ENCODE measurements at regions not wholly inside any gene's neighbourhood (a gene's known extent, or its start where the extent isn't known, plus 50 kb on each side); places are given as distances from the start of the nearest gene placed in this dataset.

- no peaks in the 10 kb centered on the region for H3K36me3 ChIP-seq
- no peaks in the 10 kb centered on the region for H3K9me3 ChIP-seq
- no peak overlapping the region for H3K4me3 ChIP-seq
- no peaks in the 10 kb centered on the region for H3K4me1 ChIP-seq
- TF ChIP-seq POLR2A (IDR thresholded peaks at IDR 0.05): no peak
- no peak overlapping the region for H3K27ac ChIP-seq
- intact Hi-C loops (cut with DNase I; ENCODE audit: low total_unique reads): no loop called here
- H3K27me3 ChIP-seq: no peaks in the 10 kb centered on the region
- DNase-seq: no peak
Measured at GRCh38 chr13:109884462-109884861, 98.1 kb upstream of the IRS2 start.

- H3K27me3 ChIP-seq: no peaks in the 10 kb centered on the region
- H3K36me3 ChIP-seq: no peaks in the 10 kb centered on the region
- no peaks in the 10 kb centered on the region for H3K9me3 ChIP-seq
- TF ChIP-seq POLR2A (IDR thresholded peaks at IDR 0.05) (no peak), CTCF (IDR thresholded peaks at IDR 0.05) (no peak)
- DNase-seq: no peak
- intact Hi-C loops (cut with DNase I; ENCODE audit: low total_unique reads): no loop called here
- no peak overlapping the region for H3K4me3 ChIP-seq
- H3K27ac ChIP-seq: no peak overlapping the region
- no peaks in the 10 kb centered on the region for H3K4me1 ChIP-seq
Measured at GRCh38 chr13:109883181-109884180, 97.1 kb upstream of the IRS2 start.

- intact Hi-C loops (cut with DNase I; ENCODE audit: low total_unique reads): no loop called here
- Histone ChIP-seq H3K27ac (no peak overlapping the region), H3K4me1 (no peaks in the 10 kb centered on the region), H3K36me3 (no peaks in the 10 kb centered on the region), H3K27me3 (no peaks in the 10 kb centered on the region), H3K9me3 (no peaks in the 10 kb centered on the region), H3K4me3 (no peak overlapping the region)
- TF ChIP-seq CTCF (IDR thresholded peaks at IDR 0.05): no peak
- no peak for TF ChIP-seq POLR2A (IDR thresholded peaks at IDR 0.05)
- DNase-seq: no peak
Measured at GRCh38 chr13:109881961-109882558, 95.7 kb upstream of the IRS2 start.

- Histone ChIP-seq H3K4me3 (no peak overlapping the region), H3K9me3 (no peaks in the 10 kb centered on the region), H3K27me3 (no peaks in the 10 kb centered on the region), H3K4me1 (no peaks in the 10 kb centered on the region), H3K27ac (no peak overlapping the region), H3K36me3 (no peaks in the 10 kb centered on the region)
- no peak for DNase-seq
- TF ChIP-seq CTCF (IDR thresholded peaks at IDR 0.05) (no peak), POLR2A (IDR thresholded peaks at IDR 0.05) (no peak)
- intact Hi-C loops (cut with DNase I; ENCODE audit: low total_unique reads): no loop called here
Measured at GRCh38 chr13:109881347-109881725, 95.0 kb upstream of the IRS2 start.

- H3K9me3 ChIP-seq: no peaks in the 10 kb centered on the region
- TF ChIP-seq CTCF (IDR thresholded peaks at IDR 0.05) (no peak), POLR2A (IDR thresholded peaks at IDR 0.05) (no peak)
- H3K4me1 ChIP-seq: no peaks in the 10 kb centered on the region
- H3K36me3 ChIP-seq: no peaks in the 10 kb centered on the region
- intact Hi-C loops (cut with DNase I; ENCODE audit: low total_unique reads): no loop called here
- DNase-seq: no peak
- H3K27me3 ChIP-seq: no peaks in the 10 kb centered on the region
- H3K4me3 ChIP-seq: no peak overlapping the region
- no peak overlapping the region for H3K27ac ChIP-seq
Measured at GRCh38 chr13:109880371-109881346, 94.3 kb upstream of the IRS2 start.

All from uterus (tissue), 3 donors.